ENCODE measurements at regions not wholly inside any gene's neighbourhood (a gene's known extent, or its start where the extent isn't known, plus 50 kb on each side); places are given as distances from the start of the nearest gene placed in this dataset.

DNA sequence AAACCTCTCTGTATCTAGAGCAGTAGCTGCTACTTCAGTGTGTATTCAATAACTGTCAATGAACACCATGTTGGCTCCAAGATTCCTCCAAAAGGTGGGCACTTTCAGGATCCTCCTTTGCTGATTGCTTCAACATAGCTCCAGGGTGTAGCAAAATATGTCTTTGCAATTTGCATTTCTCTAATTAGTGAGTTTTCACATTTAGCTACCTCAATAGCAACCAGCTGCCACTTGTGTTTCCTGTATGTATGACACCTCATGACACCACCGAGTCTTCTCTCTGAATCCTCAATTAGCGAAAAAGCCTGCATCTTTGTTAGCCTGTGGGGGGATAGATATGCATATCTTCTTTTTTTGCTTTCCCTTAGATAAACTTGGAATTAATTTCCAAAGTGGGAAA lies 898.3 kb upstream of the FAT3 start:
- TF ChIP-seq, protein P1, sequence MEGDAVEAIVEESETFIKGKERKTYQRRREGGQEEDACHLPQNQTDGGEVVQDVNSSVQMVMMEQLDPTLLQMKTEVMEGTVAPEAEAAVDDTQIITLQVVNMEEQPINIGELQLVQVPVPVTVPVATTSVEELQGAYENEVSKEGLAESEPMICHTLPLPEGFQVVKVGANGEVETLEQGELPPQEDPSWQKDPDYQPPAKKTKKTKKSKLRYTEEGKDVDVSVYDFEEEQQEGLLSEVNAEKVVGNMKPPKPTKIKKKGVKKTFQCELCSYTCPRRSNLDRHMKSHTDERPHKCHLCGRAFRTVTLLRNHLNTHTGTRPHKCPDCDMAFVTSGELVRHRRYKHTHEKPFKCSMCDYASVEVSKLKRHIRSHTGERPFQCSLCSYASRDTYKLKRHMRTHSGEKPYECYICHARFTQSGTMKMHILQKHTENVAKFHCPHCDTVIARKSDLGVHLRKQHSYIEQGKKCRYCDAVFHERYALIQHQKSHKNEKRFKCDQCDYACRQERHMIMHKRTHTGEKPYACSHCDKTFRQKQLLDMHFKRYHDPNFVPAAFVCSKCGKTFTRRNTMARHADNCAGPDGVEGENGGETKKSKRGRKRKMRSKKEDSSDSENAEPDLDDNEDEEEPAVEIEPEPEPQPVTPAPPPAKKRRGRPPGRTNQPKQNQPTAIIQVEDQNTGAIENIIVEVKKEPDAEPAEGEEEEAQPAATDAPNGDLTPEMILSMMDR (IDR thresholded peaks at IDR 0.05) = no peak
- TF ChIP-seq SIN3A (IDR thresholded peaks at IDR 0.05; ENCODE audit: borderline replicate concordance, insufficient read depth, low read depth, low read length) (no peak), POLR2AphosphoS5 (IDR thresholded peaks at IDR 0.05; ENCODE audit: low read depth, low read length) (no peak)
